CD14-positive monocyte (primary cell): ENCODE measurements at regions not wholly inside any gene's neighbourhood (a gene's known extent, or its start where the extent isn't known, plus 50 kb on each side); places are given as distances from the start of the nearest gene placed in this dataset.

Experiments used
- DNase-seq, 3 donors: peaks; one replicate each; pipeline ENCODE4 v3.0.0-alpha.2; 2011 to 2022
- H2AFZ ChIP-seq: 2 replicates; pipeline ENCODE4 v1.6.0; 2012; ENCODE audit warnings: mild to moderate bottlenecking, low read depth, low read length, inconsistent platforms; ENCODE audit not compliant: insufficient read depth, poor library complexity, severe bottlenecking
- H3K27ac ChIP-seq, 2 donors: 1 replicate in 1 of 2; 2 replicates in 1 of 2; pipeline ENCODE4 v1.5.1; 2012 to 2013; ENCODE audit warnings: low read length in 2 of 2, control low read depth in 1 of 2, inconsistent platforms in 1 of 2, low read depth in 1 of 2, mild to moderate bottlenecking in 1 of 2
- H3K27me3 ChIP-seq, 2 donors: one replicate each; pipeline versions ENCODE4 v1.6.0 to v1.6.1; 2011 to 2013; ENCODE audit warnings: low read length in 2 of 2; ENCODE audit not compliant: control insufficient read depth in 2 of 2, insufficient read depth in 2 of 2
- H3K36me3 ChIP-seq, 2 donors: replicated peaks in 1 of 2; 1 replicate in 1 of 2; 2 replicates in 1 of 2; pipeline versions ENCODE4 v1.5.1 to v1.6.1; 2012 to 2013; ENCODE audit warnings: low read length in 2 of 2, control low read depth in 1 of 2, inconsistent platforms in 1 of 2, mild to moderate bottlenecking in 1 of 2; ENCODE audit not compliant: insufficient read depth in 2 of 2, control insufficient read depth in 1 of 2
- H3K4me1 ChIP-seq, 2 donors: 1 replicate in 1 of 2; 2 replicates in 1 of 2; pipeline versions ENCODE4 v1.5.1 to v1.6.1; 2012 to 2013; ENCODE audit warnings: low read length in 2 of 2, control low read depth in 1 of 2, inconsistent platforms in 1 of 2, mild to moderate bottlenecking in 1 of 2, moderate library complexity in 1 of 2; ENCODE audit not compliant: insufficient read depth in 2 of 2, control insufficient read depth in 1 of 2
- H3K4me2 ChIP-seq: replicated peaks from 2 replicates; pipeline ENCODE3; 2012; ENCODE audit warnings: low read length, moderate library complexity, mild to moderate bottlenecking; ENCODE audit not compliant: poor library complexity, severe bottlenecking; ENCODE audit errors: extremely low read depth
- H3K4me3 ChIP-seq, 3 experiments: fragments of 200-600 bp in 1 of 3; sonication (generic) in 1 of 3; replicated peaks in 1 of 3; 1 replicate in 2 of 3; 2 replicates in 1 of 3; pipeline ENCODE4 v1.5.1; 2011 to 2013; ENCODE audit warnings: low read length in 3 of 3, mild to moderate bottlenecking in 3 of 3, control low read depth in 2 of 3, low read depth in 2 of 3, inconsistent platforms in 1 of 3, moderate library complexity in 1 of 3
- H3K79me2 ChIP-seq: 2 replicates; pipeline ENCODE4 v1.6.0; 2012; ENCODE audit warnings: mild to moderate bottlenecking, control low read depth, inconsistent platforms, low read length, moderate library complexity; ENCODE audit not compliant: insufficient read depth
- H3K9ac ChIP-seq: 2 replicates; pipeline ENCODE4 v1.6.0; 2017; ENCODE audit warnings: low read length, mild to moderate bottlenecking; ENCODE audit not compliant: insufficient read depth, poor library complexity, severe bottlenecking
- H3K9me3 ChIP-seq, 2 donors: replicated peaks in 1 of 2; 1 replicate in 1 of 2; 2 replicates in 1 of 2; pipeline versions ENCODE4 v1.5.1 to v1.6.1; 2012 to 2013; ENCODE audit warnings: low read length in 2 of 2, control low read depth in 1 of 2; ENCODE audit not compliant: control insufficient read depth in 1 of 2, insufficient read depth in 1 of 2
- H4K20me1 ChIP-seq: 2 replicates; pipeline ENCODE4 v1.6.0; 2012; ENCODE audit warnings: mild to moderate bottlenecking, low read length, control low read depth, moderate library complexity; ENCODE audit not compliant: insufficient read depth
- H3K27ac Mint-ChIP-seq, 7 donors: one replicate each; pipeline ENCODE4 v1.8.0; 2020; ENCODE audit warnings: mild to moderate bottlenecking in 7 of 7, mixed read lengths in 7 of 7, moderate library complexity in 6 of 7, inconsistent platforms in 2 of 7
- H3K27me3 Mint-ChIP-seq, 3 donors: one replicate each; pipeline ENCODE4 v1.8.0; 2021 to 2022; ENCODE audit warnings: low read depth in 3 of 3, mild to moderate bottlenecking in 3 of 3, mixed read lengths in 3 of 3, moderate library complexity in 3 of 3, inconsistent platforms in 1 of 3
- H3K36me3 Mint-ChIP-seq, 2 donors: one replicate each; pipeline ENCODE4 v1.8.0; 2020; ENCODE audit warnings: mixed read lengths in 2 of 2, inconsistent platforms in 1 of 2, mild to moderate bottlenecking in 1 of 2
- H3K4me1 Mint-ChIP-seq: one replicate; pipeline ENCODE4 v1.8.0; 2020; ENCODE audit warnings: mild to moderate bottlenecking, mixed read lengths
- H3K4me3 Mint-ChIP-seq, 2 donors: one replicate each; pipeline ENCODE4 v1.8.0; 2020; ENCODE audit warnings: mild to moderate bottlenecking in 2 of 2, mixed read lengths in 2 of 2, moderate library complexity in 1 of 2
- H3K9me3 Mint-ChIP-seq, 7 donors: one replicate each; pipeline ENCODE4 v1.8.0; 2020 to 2022; ENCODE audit warnings: mixed read lengths in 7 of 7, mild to moderate bottlenecking in 6 of 7, moderate library complexity in 6 of 7, inconsistent platforms in 2 of 7
- CTCF ChIP-seq: fragments of 200-600 bp; IDR thresholded peaks from one replicate; pipeline ENCODE4 v1.8.0; 2022; ENCODE audit warnings: antibody characterized with exemption, mild to moderate bottlenecking
- WGBS: methylation state at CpG from one replicate; pipeline ENCODE4 v1.1.5; 2013; ENCODE audit warnings: missing lambda C conversion rate; ENCODE audit not compliant: insufficient coverage; 5-methylcytosine and 5-hydroxymethylcytosine counted together
- intact Hi-C, 2 donors: fragments of 100-400 bp; cut with micrococcal nuclease; formaldehyde crosslinking; loops; one replicate each; pipeline versions ENCODE4 v1.15.0 to v1.15.1; 2023

GRCh38 chr16:7914748-7915147, 582.1 kb downstream of the RBFOX1 start:
- H3K27ac ChIP-seq = no peak overlapping the region
- no peak overlapping the region for H3K4me2 ChIP-seq
- H4K20me1 ChIP-seq = no peaks in the 10 kb centered on the region
- Mint-ChIP-seq H3K27ac (no peak overlapping the region), H3K4me3 (no peak overlapping the region), H3K4me1 (no peaks in the 10 kb centered on the region), H3K9me3 (peaks cover 0 to 9% (median 0%) of the 10 kb centered on the region in 7 donors), H3K36me3 (no peaks in the 10 kb centered on the region), H3K27me3 (peaks cover 0 to 1% (median 0%) of the 10 kb centered on the region in 3 donors)
- no peak overlapping the region for H3K9ac ChIP-seq
- H3K79me2 ChIP-seq = no peaks in the 10 kb centered on the region
- H3K4me3 ChIP-seq = no peak overlapping the region
- H3K36me3 ChIP-seq = no peaks in the 10 kb centered on the region
- H3K4me1 ChIP-seq = no peaks in the 10 kb centered on the region
- intact Hi-C loops = no loop called here
- no peak for TF ChIP-seq CTCF
- H2AFZ ChIP-seq = no peak overlapping the region
- no peak for DNase-seq
- peaks cover 3 to 9% of the 10 kb centered on the region in 2 donors for H3K9me3 ChIP-seq
- H3K27me3 ChIP-seq = no peaks in the 10 kb centered on the region

- H3K36me3 Mint-ChIP-seq = no peaks in the 10 kb centered on the region
- Histone ChIP-seq H4K20me1 (no peaks in the 10 kb centered on the region), H3K4me3 (no peak overlapping the region), H3K4me2 (no peak overlapping the region), H3K9ac (no peak overlapping the region), H3K9me3 (peaks cover 0 to 3% of the 10 kb centered on the region in 2 donors), H3K36me3 (no peaks in the 10 kb centered on the region), H3K27me3 (no peaks in the 10 kb centered on the region), H3K27ac (no peak overlapping the region), H2AFZ (no peak overlapping the region), H3K79me2 (no peaks in the 10 kb centered on the region), H3K4me1 (no peaks in the 10 kb centered on the region)
- H3K4me1 Mint-ChIP-seq = no peaks in the 10 kb centered on the region
- H3K27ac Mint-ChIP-seq = no peak overlapping the region
- intact Hi-C loops = no loop called here
- WGBS = no CpG with 5 or more reads among the region's 3 CpGs
- H3K27me3 Mint-ChIP-seq = peaks cover 0 to under 1% (median 0%) of the 10 kb centered on the region in 3 donors
- no peak for DNase-seq
- H3K9me3 Mint-ChIP-seq = peaks cover 0 to 10% (median 2%) of the 10 kb centered on the region in 7 donors
- no peak for TF ChIP-seq CTCF
- no peak overlapping the region for H3K4me3 Mint-ChIP-seq
Observed at GRCh38 chr16:7912132-7912531, 579.5 kb downstream of the RBFOX1 start.
